ENCODE measurements at regions not wholly inside any gene's neighbourhood (a gene's known extent, or its start where the extent isn't known, plus 50 kb on each side); places are given as distances from the start of the nearest gene placed in this dataset.
"Not testable (repeated sequence)": the region's sequence is repeated elsewhere in the genome, so short reads cannot be mapped to it uniquely, and the experiment has no call there.

DNA sequence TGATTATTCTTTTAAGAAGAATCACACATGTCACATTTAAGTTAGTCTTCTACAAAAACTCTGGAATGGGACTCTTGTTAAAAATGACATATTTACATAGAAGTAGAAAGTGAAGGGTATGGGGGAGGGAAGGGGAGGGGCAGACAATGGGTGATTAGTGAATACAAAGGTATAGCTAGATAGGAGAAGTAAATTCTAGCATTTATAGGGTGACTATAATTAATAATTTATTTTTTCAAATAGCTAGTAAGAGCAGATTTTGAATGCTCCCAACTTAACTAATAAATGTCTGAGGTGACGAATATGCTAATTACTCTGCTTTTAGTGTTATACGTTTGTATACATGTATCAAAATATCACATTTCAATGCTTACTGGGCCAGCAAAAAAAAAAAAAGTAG, 59.4 kb downstream of the BLTP3B start:
- in situ Hi-C loops (cut with MboI; ENCODE audit: low sequenced_read_pairs in 4 of 4): no loop called here
- TF ChIP-seq POLR2A (IDR thresholded peaks at IDR 0.05) (no peak), CTCF (IDR thresholded peaks at IDR 0.05 in 4 of 5, conservative IDR thresholded peaks at IDR 0.05 in 1 of 5) (no peak)
- no peak overlapping the region for H3K27ac ChIP-seq
- no peak overlapping the region for H3K4me3 ChIP-seq
- DNase-seq (no peak), ATAC-seq (no peak)
- no peaks in the 10 kb centered on the region for H3K27me3 ChIP-seq
- H3K9me3 ChIP-seq: no peaks in the 10 kb centered on the region
- H3K4me1 ChIP-seq: no peaks in the 10 kb centered on the region
- peaks cover 0 to 63% of the 10 kb centered on the region in 2 donors for H3K36me3 ChIP-seq
- intact Hi-C loops (cut with DNase I; ENCODE audit: low total_unique reads): no loop called here

- intact Hi-C loops (cut with DNase I; ENCODE audit: low total_unique reads); ATAC-seq; DNase-seq; H3K4me1 ChIP-seq; H3K4me3 ChIP-seq; H3K27ac ChIP-seq; H3K27me3 ChIP-seq; H3K9me3 ChIP-seq; in situ Hi-C loops (cut with MboI; ENCODE audit: low sequenced_read_pairs in 4 of 4): not testable (repeated sequence)
- peaks cover 0 to 58% of the 10 kb centered on the region in 2 donors for H3K36me3 ChIP-seq
These were observed 63.9 kb downstream of the BLTP3B start for GRCh38 chr12:100078777-100079176.

DNA sequence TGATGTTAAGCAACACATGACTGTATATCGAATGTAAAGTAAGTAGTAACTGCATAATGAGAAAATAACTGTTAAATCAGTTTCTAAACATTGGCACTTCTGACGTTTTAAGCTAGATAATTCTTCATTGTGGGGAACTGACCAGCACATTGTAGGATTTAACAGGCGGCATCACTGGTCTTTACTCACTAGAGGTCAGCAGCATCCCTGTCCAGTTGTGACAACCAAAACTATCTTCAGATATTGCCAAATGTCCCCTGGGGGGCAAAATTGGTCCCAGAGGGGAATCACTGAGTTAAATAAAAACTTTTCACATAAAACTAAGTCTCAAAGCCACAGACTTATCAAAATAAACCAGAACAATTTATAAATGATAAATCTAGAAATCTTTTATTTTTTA, 65.3 kb downstream of the BLTP3B start:
- Histone ChIP-seq H3K27ac (no peak overlapping the region), H3K4me1 (no peaks in the 10 kb centered on the region), H3K9me3 (no peaks in the 10 kb centered on the region), H3K36me3 (peaks cover 0 to 46% of the 10 kb centered on the region in 2 donors), H3K4me3 (no peak overlapping the region), H3K27me3 (no peaks in the 10 kb centered on the region)
- in situ Hi-C loops (cut with MboI; ENCODE audit: low sequenced_read_pairs in 4 of 4): no loop called here
- intact Hi-C loops (cut with DNase I; ENCODE audit: low total_unique reads): no loop called here
- ATAC-seq (no peak), DNase-seq (no peak)
- TF ChIP-seq POLR2A (IDR thresholded peaks at IDR 0.05) (no peak), CTCF (IDR thresholded peaks at IDR 0.05 in 4 of 5, conservative IDR thresholded peaks at IDR 0.05 in 1 of 5) (peak in 1 of 5 experiments; percentile 9)

- no peak for TF ChIP-seq POLR2A (IDR thresholded peaks at IDR 0.05)
- no peak for TF ChIP-seq CTCF (IDR thresholded peaks at IDR 0.05 in 4 of 5, conservative IDR thresholded peaks at IDR 0.05 in 1 of 5)
- Histone ChIP-seq H3K27me3 (no peaks in the 10 kb centered on the region), H3K4me3 (no peak overlapping the region), H3K27ac (no peak overlapping the region), H3K36me3 (peaks cover 0 to 41% of the 10 kb centered on the region in 2 donors), H3K4me1 (no peaks in the 10 kb centered on the region), H3K9me3 (no peaks in the 10 kb centered on the region)
- DNase-seq: no peak
- no peak for ATAC-seq
- intact Hi-C loops (cut with DNase I; ENCODE audit: low total_unique reads): no loop called here
- in situ Hi-C loops (cut with MboI; ENCODE audit: low sequenced_read_pairs in 4 of 4): no loop called here
These were observed 67.1 kb downstream of the BLTP3B start for GRCh38 chr12:100075598-100075997.

DNA sequence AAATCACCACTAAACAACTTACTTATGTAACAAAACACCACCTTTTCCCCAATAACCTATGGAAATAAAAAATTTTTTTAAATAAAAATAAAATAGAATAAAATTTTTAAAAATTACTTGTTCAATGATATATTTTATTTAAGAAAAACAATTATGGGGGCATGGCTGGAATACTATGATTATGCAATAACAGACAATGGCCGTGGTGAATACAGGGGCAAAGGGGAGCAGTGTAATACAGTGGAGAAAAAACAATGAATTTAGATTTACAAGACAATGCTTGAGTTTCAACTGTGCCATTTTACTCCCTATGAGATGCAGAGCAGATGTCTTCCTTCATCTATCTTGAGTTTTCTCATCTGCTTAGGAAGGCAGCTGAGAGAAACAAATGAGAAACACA, 72.9 kb downstream of the BLTP3B start:
- ATAC-seq: no peak
- intact Hi-C loops (cut with DNase I; ENCODE audit: low total_unique reads): no loop called here
- H3K9me3 ChIP-seq: no peaks in the 10 kb centered on the region

More for the DNA sequence above, 72.9 kb downstream of the BLTP3B start:
- in situ Hi-C loops (cut with MboI; ENCODE audit: low sequenced_read_pairs in 4 of 4): no loop called here
- TF ChIP-seq CTCF (IDR thresholded peaks at IDR 0.05 in 4 of 5, conservative IDR thresholded peaks at IDR 0.05 in 1 of 5) (no peak), POLR2A (IDR thresholded peaks at IDR 0.05) (no peak)
- Histone ChIP-seq H3K4me1 (no peaks in the 10 kb centered on the region), H3K4me3 (no peak overlapping the region), H3K36me3 (peaks cover 0 to 43% of the 10 kb centered on the region in 2 donors), H3K27me3 (no peaks in the 10 kb centered on the region), H3K27ac (no peak overlapping the region)
- no peak for DNase-seq
